GM12878 (cell line): ENCODE measurements at regions not wholly inside any gene's neighbourhood (a gene's known extent, or its start where the extent isn't known, plus 50 kb on each side); places are given as distances from the start of the nearest gene placed in this dataset.

Experiments
- CREB1 ChIP-seq: IDR thresholded peaks from 2 replicates; pipeline ENCODE4 v1.6.1; 2012; ENCODE audit warnings: low read depth, mild to moderate bottlenecking, inconsistent platforms
- ETV6 ChIP-seq, 2 experiments: fragments of 450-650 bp in 1 of 2; IDR thresholded peaks in 1 of 2; conservative IDR thresholded peaks in 1 of 2; 2 replicates each; pipeline ENCODE4 v1.6.1; 2014; ENCODE audit warnings: antibody characterized with exemption in 1 of 2, borderline replicate concordance in 1 of 2, low read depth in 1 of 2, mild to moderate bottlenecking in 1 of 2, moderate library complexity in 1 of 2
- EZH2 ChIP-seq: IDR thresholded peaks from 2 replicates; pipeline ENCODE4 v1.6.1; 2012; ENCODE audit warnings: low read depth, mild to moderate bottlenecking, control low read depth, inconsistent platforms, low read length, borderline replicate concordance; ENCODE audit not compliant: control insufficient read depth
- MXI1 ChIP-seq: fragments of 150-350 bp; IDR thresholded peaks from 2 replicates; pipeline ENCODE4 v1.6.1; 2011; ENCODE audit warnings: low read depth, mild to moderate bottlenecking, inconsistent platforms, low read length, improper control_type of control experiment
- PAX5 ChIP-seq: IDR thresholded peaks from 2 replicates; pipeline ENCODE4 v1.6.1; 2011; ENCODE audit warnings: low read depth, low read length, borderline replicate concordance
- TCF12 ChIP-seq: IDR thresholded peaks from 2 replicates; pipeline ENCODE4 v1.6.1; 2011; ENCODE audit warnings: low read depth, mild to moderate bottlenecking, low read length
- ZNF274 ChIP-seq: IDR thresholded peaks from one replicate; pipeline ENCODE4 v1.8.0; 2011; ENCODE audit not compliant: insufficient read length, insufficient read depth
- TF ChIP-seq, protein P1 (sequence below), 3 experiments: IDR thresholded peaks in 2 of 3; conservative IDR thresholded peaks in 1 of 3; 2 replicates each; pipeline ENCODE4 v1.5.1; 2011; ENCODE audit warnings: low read depth in 3 of 3, low read length in 3 of 3, mild to moderate bottlenecking in 3 of 3, control low read depth in 2 of 3, moderate library complexity in 2 of 3, inconsistent platforms in 1 of 3, mixed read lengths in 1 of 3; ENCODE audit not compliant: control insufficient read depth in 2 of 3, insufficient read depth in 1 of 3; ENCODE audit errors: extremely low read depth in 1 of 3
- TF ChIP-seq, protein P2 (sequence below): fragments of 450-650 bp; IDR thresholded peaks from 2 replicates; pipeline ENCODE4 v1.6.1; 2017; ENCODE audit warnings: mild to moderate bottlenecking, low read depth, inconsistent platforms; ENCODE audit not compliant: poor library complexity, severe bottlenecking

DNA sequence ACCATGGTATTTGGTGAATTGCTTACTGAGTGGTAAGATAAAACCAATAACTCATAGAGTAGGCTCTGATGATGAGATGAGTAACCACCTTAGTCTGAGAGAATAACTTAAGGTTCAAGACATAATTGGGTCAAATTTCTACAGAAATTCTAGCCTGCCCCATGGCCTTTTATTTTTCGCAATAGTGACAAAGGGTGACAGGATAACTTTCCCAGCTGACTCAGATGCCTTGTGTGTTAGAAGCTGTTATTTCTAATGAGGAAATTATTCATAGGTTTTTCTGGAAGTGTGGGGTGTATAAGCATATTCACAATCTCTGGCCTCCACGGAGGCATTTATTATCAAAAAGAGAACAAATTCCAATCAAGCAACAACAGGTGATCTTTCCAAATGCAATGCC is 159.0 kb downstream of the NUP35 start:
- TF ChIP-seq TCF12 (no peak), EZH2 (no peak), PAX5 (no peak), CREB1 (no peak), MXI1 (no peak), ZNF274 (no peak), ETV6 (conservative IDR thresholded peaks at IDR 0.05 in 1 of 2, IDR thresholded peaks at IDR 0.05 in 1 of 2; ENCODE audit: borderline replicate concordance in 1 of 2, low read depth in 1 of 2) (no peak)
- TF ChIP-seq, protein P1, sequence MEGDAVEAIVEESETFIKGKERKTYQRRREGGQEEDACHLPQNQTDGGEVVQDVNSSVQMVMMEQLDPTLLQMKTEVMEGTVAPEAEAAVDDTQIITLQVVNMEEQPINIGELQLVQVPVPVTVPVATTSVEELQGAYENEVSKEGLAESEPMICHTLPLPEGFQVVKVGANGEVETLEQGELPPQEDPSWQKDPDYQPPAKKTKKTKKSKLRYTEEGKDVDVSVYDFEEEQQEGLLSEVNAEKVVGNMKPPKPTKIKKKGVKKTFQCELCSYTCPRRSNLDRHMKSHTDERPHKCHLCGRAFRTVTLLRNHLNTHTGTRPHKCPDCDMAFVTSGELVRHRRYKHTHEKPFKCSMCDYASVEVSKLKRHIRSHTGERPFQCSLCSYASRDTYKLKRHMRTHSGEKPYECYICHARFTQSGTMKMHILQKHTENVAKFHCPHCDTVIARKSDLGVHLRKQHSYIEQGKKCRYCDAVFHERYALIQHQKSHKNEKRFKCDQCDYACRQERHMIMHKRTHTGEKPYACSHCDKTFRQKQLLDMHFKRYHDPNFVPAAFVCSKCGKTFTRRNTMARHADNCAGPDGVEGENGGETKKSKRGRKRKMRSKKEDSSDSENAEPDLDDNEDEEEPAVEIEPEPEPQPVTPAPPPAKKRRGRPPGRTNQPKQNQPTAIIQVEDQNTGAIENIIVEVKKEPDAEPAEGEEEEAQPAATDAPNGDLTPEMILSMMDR (IDR thresholded peaks at IDR 0.05 in 2 of 3, conservative IDR thresholded peaks at IDR 0.05 in 1 of 3; ENCODE audit: control insufficient read depth in 2 of 3, extremely low read depth in 1 of 3, insufficient read depth in 1 of 3, low read depth in 3 of 3, low read length in 3 of 3): no peak
- TF ChIP-seq, protein P2, sequence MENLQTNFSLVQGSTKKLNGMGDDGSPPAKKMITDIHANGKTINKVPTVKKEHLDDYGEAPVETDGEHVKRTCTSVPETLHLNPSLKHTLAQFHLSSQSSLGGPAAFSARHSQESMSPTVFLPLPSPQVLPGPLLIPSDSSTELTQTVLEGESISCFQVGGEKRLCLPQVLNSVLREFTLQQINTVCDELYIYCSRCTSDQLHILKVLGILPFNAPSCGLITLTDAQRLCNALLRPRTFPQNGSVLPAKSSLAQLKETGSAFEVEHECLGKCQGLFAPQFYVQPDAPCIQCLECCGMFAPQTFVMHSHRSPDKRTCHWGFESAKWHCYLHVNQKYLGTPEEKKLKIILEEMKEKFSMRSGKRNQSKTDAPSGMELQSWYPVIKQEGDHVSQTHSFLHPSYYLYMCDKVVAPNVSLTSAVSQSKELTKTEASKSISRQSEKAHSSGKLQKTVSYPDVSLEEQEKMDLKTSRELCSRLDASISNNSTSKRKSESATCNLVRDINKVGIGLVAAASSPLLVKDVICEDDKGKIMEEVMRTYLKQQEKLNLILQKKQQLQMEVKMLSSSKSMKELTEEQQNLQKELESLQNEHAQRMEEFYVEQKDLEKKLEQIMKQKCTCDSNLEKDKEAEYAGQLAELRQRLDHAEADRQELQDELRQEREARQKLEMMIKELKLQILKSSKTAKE: no peak
